B cell (primary cell): ENCODE measurements at regions not wholly inside any gene's neighbourhood (a gene's known extent, or its start where the extent isn't known, plus 50 kb on each side); places are given as distances from the start of the nearest gene placed in this dataset.

ENCODE experiments used
- ATAC-seq: fragments of 200-7000 bp; cut with Tn5 transposase; one replicate; pipeline ENCODE4 v1.10.0; 2021; ENCODE audit warnings: low read depth, mild to moderate bottlenecking, moderate number of reproducible peaks, moderate library complexity
- CTCF ChIA-PET: fragments of 350-600 bp; sonication (Branson Sonifier 250); formaldehyde crosslinking; loops from one replicate; lab custom pipeline; 2021; ENCODE audit warnings: antibody characterized with exemption, inconsistent platforms; lab: Charles Lee
- POLR2A ChIA-PET: fragments of 350-600 bp; sonication (Branson Sonifier 250); formaldehyde crosslinking; loops from one replicate; lab custom pipeline; 2021; ENCODE audit warnings: antibody characterized with exemption; lab: Charles Lee
- DNase-seq: peaks from one replicate; pipeline ENCODE4 v3.0.0; 2013
- H2AFZ ChIP-seq: 2 replicates; pipeline ENCODE4 v1.6.1; 2012; ENCODE audit warnings: mild to moderate bottlenecking, low read depth, low read length; ENCODE audit not compliant: insufficient read depth, poor library complexity, severe bottlenecking
- H3K27ac ChIP-seq, 2 donors: 1 replicate in 1 of 2; 2 replicates in 1 of 2; pipeline ENCODE4 v1.5.1; 2012 to 2013; ENCODE audit warnings: low read length in 2 of 2, mild to moderate bottlenecking in 2 of 2, moderate library complexity in 1 of 2
- H3K27me3 ChIP-seq, 4 experiments: fragments of 200-600 bp in 1 of 4; sonication (generic) in 1 of 4; replicated peaks in 1 of 4; 1 replicate in 2 of 4; 2 replicates in 2 of 4; pipeline versions ENCODE4 v1.6.1 to v1.7.0; 2013 to 2016; ENCODE audit warnings: low read length in 3 of 4, mild to moderate bottlenecking in 2 of 4, mixed read lengths in 1 of 4, moderate library complexity in 1 of 4; ENCODE audit not compliant: insufficient read depth in 4 of 4, control insufficient read depth in 3 of 4; ENCODE audit errors: control extremely low read depth in 1 of 4
- H3K36me3 ChIP-seq, 2 experiments: replicated peaks in 1 of 2; 1 replicate in 1 of 2; 2 replicates in 1 of 2; pipeline versions ENCODE4 v1.6.1 to v1.7.1; 2013; ENCODE audit warnings: low read length in 1 of 2; ENCODE audit not compliant: insufficient read depth in 2 of 2, control insufficient read depth in 1 of 2; ENCODE audit errors: control extremely low read depth in 1 of 2, extremely low read depth in 1 of 2
- H3K4me1 ChIP-seq, 2 donors: fragments of 200-600 bp in 1 of 2; sonication (generic) in 1 of 2; 1 replicate in 1 of 2; 2 replicates in 1 of 2; pipeline versions ENCODE4 v1.5.1 to v1.6.1; 2013 to 2017; ENCODE audit warnings: low read length in 2 of 2; ENCODE audit not compliant: control insufficient read depth in 2 of 2, insufficient read depth in 2 of 2
- H3K4me2 ChIP-seq: replicated peaks from 2 replicates; pipeline ENCODE3; 2012; ENCODE audit warnings: mild to moderate bottlenecking, low read depth, low read length; ENCODE audit not compliant: poor library complexity, severe bottlenecking
- H3K4me3 ChIP-seq, 5 experiments: fragments of 200-600 bp in 1 of 5; sonication (generic) in 1 of 5; 1 replicate in 3 of 5; 2 replicates in 2 of 5; pipeline versions ENCODE4 v1.5.1 to v1.7.0; 2011 to 2016; ENCODE audit warnings: low read length in 4 of 5, mild to moderate bottlenecking in 4 of 5, low read depth in 2 of 5, control low read depth in 1 of 5, moderate library complexity in 1 of 5; ENCODE audit not compliant: insufficient read depth in 1 of 5; ENCODE audit errors: control extremely low read depth in 1 of 5, extremely low read depth in 1 of 5
- H3K79me2 ChIP-seq: fragments of 200-600 bp; sonication (generic); one replicate; pipeline ENCODE4 v1.6.0; 2016; ENCODE audit warnings: low read length; ENCODE audit not compliant: control insufficient read depth, insufficient read depth
- H3K9ac ChIP-seq: fragments of 200-600 bp; sonication (generic); 2 replicates; pipeline ENCODE4 v1.6.1; 2017; ENCODE audit warnings: mild to moderate bottlenecking, low read length, moderate library complexity
- H3K9me3 ChIP-seq, 3 donors: one replicate each; pipeline versions ENCODE4 v1.6.1 to v1.7.1; 2013; ENCODE audit warnings: low read length in 2 of 3; ENCODE audit not compliant: control insufficient read depth in 2 of 3, insufficient read depth in 1 of 3; ENCODE audit errors: control extremely low read depth in 1 of 3
- H4K20me1 ChIP-seq: 2 replicates; pipeline ENCODE4 v1.6.0; 2012; ENCODE audit warnings: mild to moderate bottlenecking, low read length; ENCODE audit not compliant: insufficient read depth, control insufficient read depth, poor library complexity, severe bottlenecking
- H3K27ac Mint-ChIP-seq: one replicate; pipeline ENCODE4 v1.8.0; 2021; ENCODE audit warnings: mixed read lengths
- H3K27me3 Mint-ChIP-seq: one replicate; pipeline ENCODE4 v1.8.0; 2021; ENCODE audit warnings: mixed read lengths
- H3K4me1 Mint-ChIP-seq: one replicate; pipeline ENCODE4 v1.8.0; 2021; ENCODE audit warnings: mixed read lengths
- H3K4me3 Mint-ChIP-seq: one replicate; pipeline ENCODE4 v1.8.0; 2021; ENCODE audit warnings: mixed read lengths
- H3K9me3 Mint-ChIP-seq: one replicate; pipeline ENCODE4 v1.8.0; 2022; ENCODE audit warnings: mixed read lengths; ENCODE audit not compliant: insufficient read depth
- CTCF ChIP-seq: fragments of 200-600 bp; IDR thresholded peaks from one replicate; pipeline ENCODE4 v1.8.0; 2022; ENCODE audit warnings: antibody characterized with exemption, mild to moderate bottlenecking
- EZH2 ChIP-seq: IDR thresholded peaks from 2 replicates; pipeline ENCODE4 v1.6.1; 2012; ENCODE audit warnings: borderline replicate concordance, low read depth, mild to moderate bottlenecking, moderate library complexity, low read length; ENCODE audit not compliant: insufficient read depth, poor library complexity, severe bottlenecking
- WGBS: methylation state at CpG from one replicate; pipeline ENCODE4 v1.1.5; 2013; ENCODE audit warnings: missing lambda C conversion rate; ENCODE audit not compliant: insufficient coverage; 5-methylcytosine and 5-hydroxymethylcytosine counted together
- intact Hi-C: fragments of 100-400 bp; cut with micrococcal nuclease; formaldehyde crosslinking; loops from one replicate; pipeline ENCODE4 v1.10.0; 2022

- no peak overlapping the region for H2AFZ ChIP-seq
- H3K9ac ChIP-seq: no peak overlapping the region
- intact Hi-C loops: no loop called here
- no peaks in the 10 kb centered on the region for H3K79me2 ChIP-seq
- H3K4me1 ChIP-seq: no peaks in the 10 kb centered on the region
- no peaks in the 10 kb centered on the region for H3K27me3 Mint-ChIP-seq
- H3K27ac Mint-ChIP-seq: no peak overlapping the region
- H3K4me3 Mint-ChIP-seq: no peak overlapping the region
- H3K4me1 Mint-ChIP-seq: no peaks in the 10 kb centered on the region
- peaks cover 0 to 23% (median 0%) of the 10 kb centered on the region in 3 donors for H3K9me3 ChIP-seq
- DNase-seq (no peak), ATAC-seq (no peak)
- no peak overlapping the region for H3K27ac ChIP-seq
- peaks cover 11% of the 10 kb centered on the region for H3K9me3 Mint-ChIP-seq
- CTCF ChIA-PET: no interaction called here
- no peaks in the 10 kb centered on the region for H3K27me3 ChIP-seq
- H4K20me1 ChIP-seq: no peaks in the 10 kb centered on the region
- H3K4me2 ChIP-seq: no peak overlapping the region
- TF ChIP-seq CTCF (no peak), EZH2 (no peak)
- H3K36me3 ChIP-seq: no peaks in the 10 kb centered on the region
- POLR2A ChIA-PET: no interaction called here
- WGBS: 71% methylated on average over 7 of the region's 7 CpGs
- H3K4me3 ChIP-seq: no peak overlapping the region
These were observed 368.6 kb upstream of the IRX4 start for GRCh38 chr5:2251298-2251697.

- peaks cover 0 to 21% (median 0%) of the 10 kb centered on the region in 3 donors for H3K9me3 ChIP-seq
- TF ChIP-seq CTCF (no peak), EZH2 (no peak)
- H3K4me1 ChIP-seq: no peaks in the 10 kb centered on the region
- no peak for ATAC-seq
- H4K20me1 ChIP-seq: no peaks in the 10 kb centered on the region
- no peaks in the 10 kb centered on the region for H3K27me3 Mint-ChIP-seq
- WGBS: 90% methylated on average over 11 of the region's 12 CpGs
- H3K27ac ChIP-seq: no peak overlapping the region
- H3K4me1 Mint-ChIP-seq: no peaks in the 10 kb centered on the region
- H3K4me2 ChIP-seq: no peak overlapping the region
- ChIA-PET POLR2A (no interaction called here), CTCF (no interaction called here)
- peaks cover 10% of the 10 kb centered on the region for H3K9me3 Mint-ChIP-seq
- no peaks in the 10 kb centered on the region for H3K79me2 ChIP-seq
- no peaks in the 10 kb centered on the region for H3K27me3 ChIP-seq
- H3K9ac ChIP-seq: no peak overlapping the region
- no peak for DNase-seq
- no peak overlapping the region for H3K4me3 ChIP-seq
- H3K4me3 Mint-ChIP-seq: no peak overlapping the region
- intact Hi-C loops: no loop called here
- H2AFZ ChIP-seq: no peak overlapping the region
- no peaks in the 10 kb centered on the region for H3K36me3 ChIP-seq
- H3K27ac Mint-ChIP-seq: no peak overlapping the region
These were observed 367.7 kb upstream of the IRX4 start for GRCh38 chr5:2250365-2250950.
